Sigmoid colon (tissue), 6 donors: ENCODE measurements at regions not wholly inside any gene's neighbourhood (a gene's known extent, or its start where the extent isn't known, plus 50 kb on each side); places are given as distances from the start of the nearest gene placed in this dataset.
"Not testable (repeated sequence)": the region's sequence is repeated elsewhere in the genome, so short reads cannot be mapped to it uniquely, and the experiment has no call there.

Source experiments
- DNase-seq: peaks from one replicate; pipeline ENCODE4 v3.0.0-alpha.2; 2019
- H3K27ac ChIP-seq, 4 donors: fragments of 200-600 bp; sonication (generic); one replicate each; pipeline ENCODE4 v1.5.1; 2016 to 2019; ENCODE audit warnings: mild to moderate bottlenecking in 1 of 4
- H3K27me3 ChIP-seq, 3 donors: fragments of 200-600 bp; sonication (generic); one replicate each; pipeline ENCODE4 v1.5.1; 2019; ENCODE audit warnings: mild to moderate bottlenecking in 1 of 3
- H3K36me3 ChIP-seq, 4 donors: fragments of 200-600 bp; sonication (generic); one replicate each; pipeline ENCODE4 v1.5.1; 2016 to 2019
- H3K4me1 ChIP-seq, 4 donors: fragments of 200-600 bp; sonication (generic); one replicate each; pipeline ENCODE4 v1.5.1; 2017 to 2019
- H3K4me3 ChIP-seq, 4 donors: fragments of 200-600 bp; sonication (generic); one replicate each; pipeline ENCODE4 v1.5.1; 2017 to 2019; ENCODE audit warnings: mild to moderate bottlenecking in 2 of 4, moderate library complexity in 1 of 4
- H3K9me3 ChIP-seq, 4 donors: fragments of 200-600 bp in 3 of 4; sonication (generic) in 3 of 4; one replicate each; pipeline versions ENCODE4 v1.5.1 to v1.6.1; 2013 to 2019
- EP300 ChIP-seq, 4 donors: sonication (generic); formaldehyde crosslinking; IDR thresholded peaks; one replicate each; pipeline ENCODE4 v1.6.1; 2017; ENCODE audit warnings: antibody characterized with exemption in 4 of 4
- POLR2A ChIP-seq, 2 donors: fragments of 450-650 bp; IDR thresholded peaks; one replicate each; pipeline ENCODE4 v1.6.1; 2016; ENCODE audit warnings: antibody characterized with exemption in 2 of 2, mild to moderate bottlenecking in 2 of 2, moderate library complexity in 2 of 2
- POLR2AphosphoS5 ChIP-seq, 4 donors: sonication (generic); formaldehyde crosslinking; IDR thresholded peaks; one replicate each; pipeline ENCODE4 v1.6.1; 2017; ENCODE audit warnings: antibody characterized with exemption in 4 of 4
- WGBS, 2 donors: extraction: QIAGEN DNeasy Blood & Tissue Kit; methylation state at CpG; one replicate each; pipeline ENCODE4 v1.1.7; 2013; 5-methylcytosine and 5-hydroxymethylcytosine counted together
- intact Hi-C: fragments of 100-400 bp; cut with DNase I; formaldehyde crosslinking; loops from one replicate; pipeline ENCODE4 v1.15.1; 2023
- small RNA-seq, 3 donors: library from RNA; depleted of rRNA; stranded (forward); fragments of <200 nt; gene quantifications; one replicate each; pipeline ENCODE3, GENCODE V24; 2016
- TF ChIP-seq, protein P1 (sequence below), 4 experiments: fragments of 450-650 bp in 3 of 4; fragments of 200-600 bp in 1 of 4; IDR thresholded peaks; one replicate each; pipeline ENCODE4 v1.5.1; 2016 to 2019; ENCODE audit warnings: antibody characterized with exemption in 4 of 4, mild to moderate bottlenecking in 3 of 4, moderate library complexity in 2 of 4
- donor health status: healthy with polysubstance abuse.
- donor health status: healthy.

DNA sequence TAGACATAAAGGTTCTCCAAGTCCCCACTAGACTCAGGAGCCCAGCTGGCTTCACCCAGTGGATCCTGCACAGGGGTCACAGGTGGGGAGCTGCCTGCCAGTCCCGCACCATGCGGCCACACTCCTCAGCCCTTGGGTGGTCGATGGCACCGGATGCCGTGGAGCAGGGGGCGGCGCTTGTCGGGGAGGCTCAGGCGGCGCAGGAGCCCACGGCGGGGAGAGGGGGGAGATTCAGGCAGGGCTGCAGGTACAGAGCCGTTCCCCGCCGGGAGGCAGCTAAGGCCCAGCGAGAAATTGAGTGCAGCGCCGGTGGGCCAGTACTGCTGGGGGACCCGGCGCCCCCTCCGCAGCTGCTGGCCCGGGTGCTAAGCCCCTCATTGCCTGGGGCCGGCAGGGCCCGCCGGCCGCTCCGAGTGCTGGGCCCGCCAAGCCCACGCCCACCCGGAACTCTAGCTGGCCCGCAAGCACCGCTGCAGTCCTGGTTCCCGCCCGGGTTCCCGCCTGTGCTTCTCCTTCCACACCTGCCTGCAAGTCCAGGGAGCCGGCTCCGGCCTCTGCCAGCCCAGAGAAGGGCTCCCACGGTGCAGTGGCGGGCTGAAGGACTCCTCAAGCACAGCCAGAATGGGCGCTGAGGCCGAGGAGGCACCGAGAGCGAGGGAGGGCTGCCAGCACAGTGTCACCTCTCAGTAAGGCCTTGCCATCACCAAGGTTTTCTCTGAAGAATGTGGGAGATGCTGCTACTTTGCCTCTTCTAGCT, 58.4 kb upstream of the PPP1R12A start:
- intact Hi-C loops = no loop called here
- Histone ChIP-seq H3K4me3 (no peak overlapping the region), H3K4me1 (peaks cover 0 to 41% (median 22%) of the 10 kb centered on the region in 4 donors), H3K36me3 (no peaks in the 10 kb centered on the region), H3K27me3 (no peaks in the 10 kb centered on the region), H3K9me3 (no peaks in the 10 kb centered on the region), H3K27ac (no peak overlapping the region)
- no peak for DNase-seq
- TF ChIP-seq EP300 (IDR thresholded peaks at IDR 0.05) (no peak), POLR2AphosphoS5 (IDR thresholded peaks at IDR 0.05) (no peak), POLR2A (IDR thresholded peaks at IDR 0.05) (no peak)
- TF ChIP-seq, protein P1, sequence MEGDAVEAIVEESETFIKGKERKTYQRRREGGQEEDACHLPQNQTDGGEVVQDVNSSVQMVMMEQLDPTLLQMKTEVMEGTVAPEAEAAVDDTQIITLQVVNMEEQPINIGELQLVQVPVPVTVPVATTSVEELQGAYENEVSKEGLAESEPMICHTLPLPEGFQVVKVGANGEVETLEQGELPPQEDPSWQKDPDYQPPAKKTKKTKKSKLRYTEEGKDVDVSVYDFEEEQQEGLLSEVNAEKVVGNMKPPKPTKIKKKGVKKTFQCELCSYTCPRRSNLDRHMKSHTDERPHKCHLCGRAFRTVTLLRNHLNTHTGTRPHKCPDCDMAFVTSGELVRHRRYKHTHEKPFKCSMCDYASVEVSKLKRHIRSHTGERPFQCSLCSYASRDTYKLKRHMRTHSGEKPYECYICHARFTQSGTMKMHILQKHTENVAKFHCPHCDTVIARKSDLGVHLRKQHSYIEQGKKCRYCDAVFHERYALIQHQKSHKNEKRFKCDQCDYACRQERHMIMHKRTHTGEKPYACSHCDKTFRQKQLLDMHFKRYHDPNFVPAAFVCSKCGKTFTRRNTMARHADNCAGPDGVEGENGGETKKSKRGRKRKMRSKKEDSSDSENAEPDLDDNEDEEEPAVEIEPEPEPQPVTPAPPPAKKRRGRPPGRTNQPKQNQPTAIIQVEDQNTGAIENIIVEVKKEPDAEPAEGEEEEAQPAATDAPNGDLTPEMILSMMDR (IDR thresholded peaks at IDR 0.05) = no peak
- 96% methylated on average over 43 of the region's 43 CpGs for WGBS, 2 donors

DNA sequence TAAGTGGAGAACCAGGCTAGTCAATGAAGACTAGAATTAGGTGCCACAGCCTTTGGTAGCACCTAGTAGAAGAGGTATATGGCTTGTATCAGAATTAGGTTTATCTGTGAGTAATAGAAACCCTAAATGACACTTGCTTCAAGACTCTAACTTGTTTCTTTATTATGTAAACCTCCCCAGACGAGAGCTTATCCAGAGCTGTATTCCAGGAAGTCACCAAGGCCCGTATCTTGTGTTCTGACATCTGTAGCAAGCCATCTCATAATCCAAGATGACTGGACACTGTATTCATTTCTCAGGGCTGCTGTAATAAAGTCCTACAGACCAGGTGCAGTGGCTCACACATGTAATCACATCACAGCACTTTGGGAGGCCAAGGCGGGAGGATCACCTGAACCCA, 56.7 kb upstream of the PPP1R12A start:
- peaks cover 0 to 24% (median 10%) of the 10 kb centered on the region in 4 donors for H3K4me1 ChIP-seq
- H3K27ac ChIP-seq = peak overlapping the region in 3 of 4 donors; percentile 52 to 62 (median 59)
- WGBS, 2 donors = 80 to 90% methylated on average over 3 of the region's 3 CpGs
- no peak overlapping the region for H3K4me3 ChIP-seq
- H3K36me3 ChIP-seq = no peaks in the 10 kb centered on the region
- H3K9me3 ChIP-seq = no peaks in the 10 kb centered on the region
- DNase-seq = no peak
- TF ChIP-seq EP300 (IDR thresholded peaks at IDR 0.05) (no peak), POLR2A (IDR thresholded peaks at IDR 0.05) (no peak), POLR2AphosphoS5 (IDR thresholded peaks at IDR 0.05) (peak in 3 of 4 donors; percentile 72 to 77 (median 75))
- TF ChIP-seq, protein P1 (IDR thresholded peaks at IDR 0.05) = no peak
- no peaks in the 10 kb centered on the region for H3K27me3 ChIP-seq
- intact Hi-C loops = no loop called here

DNA sequence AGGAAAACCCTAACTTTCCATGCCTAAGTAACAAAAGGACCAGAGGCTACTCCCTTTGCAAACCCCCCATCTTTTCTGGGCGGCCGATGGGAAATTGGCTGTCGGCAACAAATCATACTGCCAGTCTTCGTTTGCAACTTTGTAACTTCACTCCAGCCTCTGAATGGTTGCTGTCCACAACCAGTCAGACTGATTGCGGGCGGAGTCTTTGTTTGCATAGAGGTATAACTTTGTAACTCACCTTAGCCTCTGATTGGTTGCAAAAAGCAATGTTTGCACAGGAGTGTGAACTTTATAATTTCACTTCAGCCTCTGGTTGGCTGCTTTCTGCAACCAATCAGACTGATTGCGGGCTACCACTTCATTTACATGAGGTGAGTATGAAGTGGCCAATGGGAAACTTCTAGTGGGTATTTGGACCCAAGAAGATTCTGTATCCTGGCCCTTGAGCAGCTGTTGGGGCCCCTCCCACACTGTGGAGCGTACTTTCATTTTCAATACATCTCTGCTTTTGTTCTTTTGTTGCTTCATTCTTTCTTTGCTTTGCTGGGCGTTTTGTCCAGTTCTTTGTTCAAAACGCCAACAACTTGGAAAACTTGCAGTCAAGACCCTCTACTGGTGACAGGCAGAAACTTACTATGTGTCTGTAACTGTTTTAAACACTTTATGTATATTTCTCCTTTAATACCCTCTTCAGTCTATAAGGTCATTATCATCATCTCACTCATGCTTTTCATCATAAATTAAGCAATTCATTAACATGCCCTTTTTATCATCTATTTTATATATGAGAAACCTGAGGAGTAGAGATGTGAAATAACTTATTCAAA, 55.8 kb upstream of the PPP1R12A start:
- H3K9me3 ChIP-seq, H3K27me3 ChIP-seq, DNase-seq, H3K4me3 ChIP-seq, intact Hi-C loops, H3K36me3 ChIP-seq: not testable (repeated sequence)
- H3K27ac ChIP-seq = peak overlapping the region in 3 of 4 donors; percentile 52 to 62 (median 59)
- WGBS, 2 donors = 78 to 86% methylated on average over 10 of the region's 10 CpGs
- H3K4me1 ChIP-seq = peaks cover 0 to 18% (median 9%) of the 10 kb centered on the region in 4 donors

GRCh38 chr12:79988368-79988767, 53.5 kb upstream of the PPP1R12A start:
- intact Hi-C loops = no loop called here
- Histone ChIP-seq H3K27me3 (no peaks in the 10 kb centered on the region), H3K4me3 (no peak overlapping the region), H3K4me1 (peaks cover 0 to 30% (median 15%) of the 10 kb centered on the region in 4 donors), H3K36me3 (no peaks in the 10 kb centered on the region), H3K9me3 (no peaks in the 10 kb centered on the region), H3K27ac (no peak overlapping the region)
- TF ChIP-seq POLR2AphosphoS5 (IDR thresholded peaks at IDR 0.05) (no peak), POLR2A (IDR thresholded peaks at IDR 0.05) (no peak), EP300 (IDR thresholded peaks at IDR 0.05) (no peak)
- TF ChIP-seq, protein P1 (IDR thresholded peaks at IDR 0.05) = no peak
- no peak for DNase-seq

DNA sequence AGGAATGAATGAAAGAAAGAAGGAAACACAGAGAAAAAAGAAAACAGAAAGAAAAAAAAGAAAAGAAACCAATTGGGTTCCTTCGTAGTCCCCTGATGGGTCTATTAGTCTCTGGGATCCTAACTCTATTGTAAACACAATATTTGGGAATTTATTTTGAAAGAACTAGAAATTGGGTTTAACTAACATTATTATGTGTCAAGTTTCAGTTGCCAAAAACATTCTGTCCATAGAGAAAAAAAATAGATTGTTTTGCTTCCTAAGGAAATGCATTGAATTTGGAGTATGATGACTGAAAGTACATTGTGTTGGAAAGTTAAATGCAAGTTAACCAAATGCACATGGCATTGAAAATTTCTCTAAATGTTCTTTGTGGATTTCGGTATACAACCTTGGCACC, 52.8 kb upstream of the PPP1R12A start:
- DNase-seq = no peak
- WGBS, 2 donors = 90 to 92% methylated on average over 2 of the region's 2 CpGs
- intact Hi-C loops = no loop called here
- H3K36me3 ChIP-seq = no peaks in the 10 kb centered on the region
- H3K4me3 ChIP-seq = no peak overlapping the region
- no peaks in the 10 kb centered on the region for H3K9me3 ChIP-seq
- no peak for TF ChIP-seq POLR2AphosphoS5 (IDR thresholded peaks at IDR 0.05)
- H3K27ac ChIP-seq = no peak overlapping the region
- H3K27me3 ChIP-seq = no peaks in the 10 kb centered on the region
- peaks cover 0 to 36% (median 16%) of the 10 kb centered on the region in 4 donors for H3K4me1 ChIP-seq

Small RNA genes in the stretch of these regions (small RNA-seq; reads per million reads assigned to genes)
- gene SNRPGP20 = 0 reads per million in 3 donors
